ENCODE measurements at regions not wholly inside any gene's neighbourhood (a gene's known extent, or its start where the extent isn't known, plus 50 kb on each side); places are given as distances from the start of the nearest gene placed in this dataset.

DNA sequence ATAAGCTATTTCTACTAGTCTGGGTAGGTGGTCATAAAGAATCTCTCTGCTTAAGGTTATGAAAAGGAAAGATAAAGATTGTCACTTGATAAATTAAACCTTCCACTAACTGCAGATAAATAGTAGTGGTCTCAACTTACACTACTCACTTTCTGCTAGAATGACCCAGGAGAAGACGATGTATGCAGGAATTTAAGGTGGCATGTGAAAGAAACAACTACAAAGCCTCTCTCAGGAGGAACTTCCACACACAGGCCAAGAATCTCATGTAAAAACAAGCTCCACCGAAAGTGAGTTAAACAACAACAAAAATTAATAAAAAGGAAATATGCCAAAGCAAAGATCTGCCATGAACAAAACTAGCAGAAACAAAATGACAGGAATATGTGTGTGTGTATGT, 165.4 kb downstream of the CDC14C start:
- H3K9ac ChIP-seq (ENCODE audit: low read length): no peak overlapping the region
- H2AFZ ChIP-seq (ENCODE audit: low read depth, low read length, poor library complexity, severe bottlenecking): no peak overlapping the region
- CTCF ChIA-PET: no interaction called here
- no peak overlapping the region for H3K4me2 ChIP-seq (ENCODE audit: low read length)
- ATAC-seq (no peak), DNase-seq (ENCODE audit: low read depth, low spot score) (no peak)
- no peaks in the 10 kb centered on the region for H3K9me2 ChIP-seq (ENCODE audit: insufficient read depth)
- RAD21 ChIA-PET (ENCODE audit: low non-redundant PET in 1 of 2, low total read pairs in 2 of 2, uncharacterized antibody in 2 of 2, unreplicated experiment in 2 of 2): no interaction called here
- no peaks in the 10 kb centered on the region for H4K20me1 ChIP-seq (ENCODE audit: insufficient read depth)
- H3K79me2 ChIP-seq (ENCODE audit: insufficient read depth, low read length): no peaks in the 10 kb centered on the region
- no peaks in the 10 kb centered on the region for H3K27me3 ChIP-seq (ENCODE audit: insufficient read depth, low read length)
- TF ChIP-seq, protein P1, sequence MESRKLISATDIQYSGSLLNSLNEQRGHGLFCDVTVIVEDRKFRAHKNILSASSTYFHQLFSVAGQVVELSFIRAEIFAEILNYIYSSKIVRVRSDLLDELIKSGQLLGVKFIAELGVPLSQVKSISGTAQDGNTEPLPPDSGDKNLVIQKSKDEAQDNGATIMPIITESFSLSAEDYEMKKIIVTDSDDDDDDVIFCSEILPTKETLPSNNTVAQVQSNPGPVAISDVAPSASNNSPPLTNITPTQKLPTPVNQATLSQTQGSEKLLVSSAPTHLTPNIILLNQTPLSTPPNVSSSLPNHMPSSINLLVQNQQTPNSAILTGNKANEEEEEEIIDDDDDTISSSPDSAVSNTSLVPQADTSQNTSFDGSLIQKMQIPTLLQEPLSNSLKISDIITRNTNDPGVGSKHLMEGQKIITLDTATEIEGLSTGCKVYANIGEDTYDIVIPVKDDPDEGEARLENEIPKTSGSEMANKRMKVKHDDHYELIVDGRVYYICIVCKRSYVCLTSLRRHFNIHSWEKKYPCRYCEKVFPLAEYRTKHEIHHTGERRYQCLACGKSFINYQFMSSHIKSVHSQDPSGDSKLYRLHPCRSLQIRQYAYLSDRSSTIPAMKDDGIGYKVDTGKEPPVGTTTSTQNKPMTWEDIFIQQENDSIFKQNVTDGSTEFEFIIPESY (IDR thresholded peaks at IDR 0.05; ENCODE audit: extremely low read depth, insufficient replicate concordance, low read length): no peak
- TF ChIP-seq CBX3 (IDR thresholded peaks at IDR 0.05; ENCODE audit: low read depth): no peak
- no peak for TF ChIP-seq ZFX (IDR thresholded peaks at IDR 0.05)
- no peak for TF ChIP-seq SIN3A (IDR thresholded peaks at IDR 0.05; ENCODE audit: low read depth)
- no peak overlapping the region for H3K27ac ChIP-seq (ENCODE audit: low read depth, low read length)
- H3K36me3 ChIP-seq (ENCODE audit: control insufficient read depth in 1 of 2, insufficient read depth in 2 of 2, low read length in 2 of 2): no peaks in the 10 kb centered on the region
- peaks cover 4 to 14% of the 10 kb centered on the region in 2 experiments; a peak in 1 of 4 replicates for H3K9me3 ChIP-seq (ENCODE audit: control insufficient read depth in 1 of 2, insufficient read depth in 1 of 2, low read depth in 1 of 2, low read length in 2 of 2)
- no peaks in the 10 kb centered on the region for H3K4me1 ChIP-seq (ENCODE audit: control insufficient read depth in 1 of 2, insufficient read depth in 2 of 2, low read length in 2 of 2)
- no TSS peak for BruUV-seq (replicated peaks)
- no peak overlapping the region for H3K4me3 ChIP-seq (replicated peaks in 1 of 2; ENCODE audit: low read depth in 1 of 2, low read length in 2 of 2)
- POLR2A ChIA-PET: no interaction called here
- intact Hi-C loops (cut with micrococcal nuclease): no loop called here

DNA sequence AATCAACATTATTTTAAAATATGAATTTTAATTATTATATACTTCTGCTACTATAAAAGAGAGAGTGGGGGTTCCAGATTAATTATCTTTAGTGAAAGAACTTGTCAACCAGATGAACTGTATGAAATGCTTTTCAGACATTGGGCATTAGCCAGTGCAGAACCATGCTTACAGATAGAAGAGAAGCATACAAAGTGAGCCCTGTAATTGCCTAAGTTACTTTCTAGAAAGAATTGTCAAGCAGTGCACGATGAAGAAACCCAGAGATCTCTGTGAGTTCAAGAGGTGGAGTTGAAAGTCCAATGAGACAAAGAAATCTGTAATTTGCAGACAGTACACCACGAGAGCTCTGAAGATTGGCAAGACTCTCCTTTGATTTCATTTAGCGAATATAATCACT, 166.7 kb downstream of the CDC14C start:
- DNase-seq (ENCODE audit: low read depth, low spot score) (no peak), ATAC-seq (no peak)
- Histone ChIP-seq H3K9me3 (ENCODE audit: control insufficient read depth in 1 of 2, insufficient read depth in 1 of 2, low read depth in 1 of 2, low read length in 2 of 2) (peaks cover 6 to 17% of the 10 kb centered on the region in 2 experiments; a peak in 2 of 4 replicates), H3K79me2 (ENCODE audit: insufficient read depth, low read length) (no peaks in the 10 kb centered on the region), H3K27me3 (ENCODE audit: insufficient read depth, low read length) (no peaks in the 10 kb centered on the region), H3K4me3 (replicated peaks in 1 of 2; ENCODE audit: low read depth in 1 of 2, low read length in 2 of 2) (no peak overlapping the region), H3K4me1 (ENCODE audit: control insufficient read depth in 1 of 2, insufficient read depth in 2 of 2, low read length in 2 of 2) (no peaks in the 10 kb centered on the region), H3K9ac (ENCODE audit: low read length) (no peak overlapping the region), H3K27ac (ENCODE audit: low read depth, low read length) (no peak overlapping the region), H4K20me1 (ENCODE audit: insufficient read depth) (no peaks in the 10 kb centered on the region), H3K9me2 (ENCODE audit: insufficient read depth) (no peaks in the 10 kb centered on the region), H3K36me3 (ENCODE audit: control insufficient read depth in 1 of 2, insufficient read depth in 2 of 2, low read length in 2 of 2) (no peaks in the 10 kb centered on the region), H3K4me2 (ENCODE audit: low read length) (no peak overlapping the region), H2AFZ (ENCODE audit: low read depth, low read length, poor library complexity, severe bottlenecking) (no peak overlapping the region)
- no TSS peak for BruUV-seq (replicated peaks)
- intact Hi-C loops (cut with micrococcal nuclease): no loop called here
- ChIA-PET POLR2A (no interaction called here), RAD21 (ENCODE audit: low non-redundant PET in 1 of 2, low total read pairs in 2 of 2, uncharacterized antibody in 2 of 2, unreplicated experiment in 2 of 2) (no interaction called here), CTCF (no interaction called here)
- TF ChIP-seq JUND (IDR thresholded peaks at IDR 0.05) (no peak), POLR2AphosphoS5 (IDR thresholded peaks at IDR 0.05; ENCODE audit: low read depth, low read length) (no peak)
